GM21390 (cell line): ENCODE measurements at regions not wholly inside any gene's neighbourhood (a gene's known extent, or its start where the extent isn't known, plus 50 kb on each side); places are given as distances from the start of the nearest gene placed in this dataset.

Experiments
- ATAC-seq: cut with Tn5 transposase; IDR thresholded peaks from one replicate; pipeline ENCODE4 v1.9.1; 2021; ENCODE audit not compliant: unreplicated experiment

- ATAC-seq: no peak
Observed at GRCh38 chr2:191601060-191601459, 76.9 kb upstream of the NABP1 start.

GRCh38 chr2:191604154-191604553 lies 73.8 kb upstream of the NABP1 start:
- no peak for ATAC-seq

- no peak for ATAC-seq
Observed at GRCh38 chr2:191607096-191607495, 70.8 kb upstream of the NABP1 start.

GRCh38 chr2:191610756-191611155 lies 67.2 kb upstream of the NABP1 start:
- ATAC-seq: no peak

- ATAC-seq: peak; percentile 98
Observed at GRCh38 chr2:191611614-191612013, 66.3 kb upstream of the NABP1 start.

GRCh38 chr2:191612496-191612895 lies 65.4 kb upstream of the NABP1 start:
- no peak for ATAC-seq

GRCh38 chr2:191614759-191615158 lies 63.2 kb upstream of the NABP1 start:
- no peak for ATAC-seq

GRCh38 chr2:191615596-191615995 lies 62.3 kb upstream of the NABP1 start:
- ATAC-seq: no peak

- ATAC-seq: peak; percentile 82
Observed at GRCh38 chr2:191617575-191617974, 60.4 kb upstream of the NABP1 start.

- ATAC-seq: peak; percentile 4
Observed at GRCh38 chr2:191618046-191618780, 59.7 kb upstream of the NABP1 start.

GRCh38 chr2:191618786-191619185 lies 59.1 kb upstream of the NABP1 start:
- ATAC-seq: no peak

GRCh38 chr2:191620144-191620543 lies 57.8 kb upstream of the NABP1 start:
- ATAC-seq: no peak

- no peak for ATAC-seq
Observed at GRCh38 chr2:191622374-191623320, 55.3 kb upstream of the NABP1 start.

- ATAC-seq: no peak
Observed at GRCh38 chr2:191625016-191625415, 52.9 kb upstream of the NABP1 start.

GRCh38 chr2:191625446-191625845 lies 52.5 kb upstream of the NABP1 start:
- no peak for ATAC-seq

GRCh38 chr2:191626497-191627151 lies 51.3 kb upstream of the NABP1 start:
- ATAC-seq: no peak

- ATAC-seq: no peak
Observed at GRCh38 chr2:191627518-191627917, 50.4 kb upstream of the NABP1 start.
